ENCODE measurements at regions not wholly inside any gene's neighbourhood (a gene's known extent, or its start where the extent isn't known, plus 50 kb on each side); places are given as distances from the start of the nearest gene placed in this dataset.

- TF ChIP-seq CTCF (conservative IDR thresholded peaks at IDR 0.05; ENCODE audit: low read length) (no peak), EZH2phosphoT487 (IDR thresholded peaks at IDR 0.05; ENCODE audit: borderline replicate concordance) (no peak)
These were observed 290.5 kb upstream of the ZFP64 start for GRCh38 chr20:52482044-52482443.
